Ovary (tissue), 7 donors: ENCODE measurements at regions not wholly inside any gene's neighbourhood (a gene's known extent, or its start where the extent isn't known, plus 50 kb on each side); places are given as distances from the start of the nearest gene placed in this dataset.

Source experiments
- DNase-seq, 5 donors: peaks; one replicate each; pipeline ENCODE4 v3.0.0-alpha.2; 2019 to 2020
- H3K27ac ChIP-seq, 2 donors: fragments of 200-600 bp; one replicate each; pipeline versions ENCODE4 v1.5.1 to v1.8.0; 2019 to 2022
- H3K27me3 ChIP-seq: fragments of 200-600 bp; one replicate; pipeline ENCODE4 v1.8.0; 2022
- H3K36me3 ChIP-seq: fragments of 200-600 bp; sonication (generic); one replicate; pipeline ENCODE4 v1.5.1; 2019
- H3K4me1 ChIP-seq: one replicate; pipeline ENCODE4 v1.8.1; 2013; ENCODE audit warnings: mild to moderate bottlenecking, moderate library complexity; ENCODE audit not compliant: insufficient read depth
- H3K4me3 ChIP-seq: fragments of 200-600 bp; sonication (generic); one replicate; pipeline ENCODE4 v1.5.1; 2017
- H3K9me3 ChIP-seq, 2 donors: fragments of 200-600 bp in 1 of 2; sonication (generic) in 1 of 2; one replicate each; pipeline versions ENCODE4 v1.5.1 to v1.8.1; 2013 to 2019; ENCODE audit warnings: mild to moderate bottlenecking in 1 of 2, moderate library complexity in 1 of 2
- CTCF ChIP-seq, 3 donors: fragments of 450-650 bp in 2 of 3; fragments of 200-600 bp in 1 of 3; IDR thresholded peaks; one replicate each; pipeline versions ENCODE4 v1.5.1 to v1.8.0; 2016 to 2022; ENCODE audit warnings: antibody characterized with exemption in 3 of 3, mild to moderate bottlenecking in 1 of 3
- EP300 ChIP-seq: sonication (generic); formaldehyde crosslinking; IDR thresholded peaks from one replicate; pipeline ENCODE4 v1.6.1; 2017; ENCODE audit warnings: antibody characterized with exemption
- POLR2A ChIP-seq: fragments of 450-650 bp; IDR thresholded peaks from one replicate; pipeline ENCODE4 v1.6.1; 2017; ENCODE audit warnings: antibody characterized with exemption, mild to moderate bottlenecking, moderate library complexity
- WGBS, 3 donors: extraction: QIAGEN DNeasy Blood & Tissue Kit in 1 of 3; methylation state at CpG; one replicate each; pipeline versions ENCODE4 v1.1.5 to v1.1.7; 2013 to 2017; 5-methylcytosine and 5-hydroxymethylcytosine counted together
- intact Hi-C, 4 donors: fragments of 100-400 bp; cut with DNase I; formaldehyde crosslinking; loops; one replicate each; pipeline versions ENCODE4 v1.11.0 to v1.15.1; 2022 to 2023
- donor health status: DM: no; HTN: no; CAD: no; lungs with moderate emphysema.
- donor health status: DM: no; HTN: no; CAD: no.
- donor health status: Bipolar disorder and iron deficiency.
- donor health status: DM: no; HTN: no; CAD: no.
- donor health status: DM: yes; HTN: yes; CAD: no.

- no peak for DNase-seq
- intact Hi-C loops = no loop called here
- Histone ChIP-seq H3K9me3 (no peaks in the 10 kb centered on the region), H3K27ac (no peak overlapping the region), H3K4me3 (no peak overlapping the region), H3K36me3 (no peaks in the 10 kb centered on the region), H3K4me1 (no peaks in the 10 kb centered on the region), H3K27me3 (no peaks in the 10 kb centered on the region)
- WGBS, 3 donors = 90 to 100% (median 98%) methylated on average over 2 of the region's 2 CpGs
- TF ChIP-seq CTCF (IDR thresholded peaks at IDR 0.05) (no peak), POLR2A (no peak)
Measured at GRCh38 chr1:168414914-168415313, 128.9 kb downstream of the XCL2 start.

DNA sequence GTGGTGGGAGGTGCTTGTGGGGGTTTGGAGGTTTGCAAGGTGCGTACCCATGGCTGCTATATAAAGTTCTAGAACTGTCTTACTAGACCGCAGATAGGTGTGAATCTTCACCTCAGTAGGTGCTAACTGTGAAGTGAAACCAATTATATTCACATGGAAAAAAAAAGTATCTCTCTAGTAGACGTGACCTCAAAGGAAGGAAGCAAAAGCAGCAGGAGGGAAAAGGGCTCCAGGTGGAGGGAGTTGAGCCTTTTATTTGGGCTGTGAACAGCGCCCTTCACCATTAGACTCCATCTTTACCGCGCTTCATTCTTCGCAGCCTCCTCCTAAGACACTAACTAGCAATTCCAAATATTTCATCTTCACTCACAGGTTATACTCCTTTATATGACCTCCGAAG, 129.8 kb downstream of the TBX19 start:
- no peak for TF ChIP-seq CTCF (IDR thresholded peaks at IDR 0.05)
- no peak for TF ChIP-seq POLR2A
- no peak for TF ChIP-seq EP300
- H3K36me3 ChIP-seq = no peaks in the 10 kb centered on the region
- no peak overlapping the region for H3K27ac ChIP-seq
- no peaks in the 10 kb centered on the region for H3K9me3 ChIP-seq
- H3K27me3 ChIP-seq = no peaks in the 10 kb centered on the region
- no peaks in the 10 kb centered on the region for H3K4me1 ChIP-seq
- DNase-seq = no peak
- H3K4me3 ChIP-seq = no peak overlapping the region
- intact Hi-C loops = no loop called here
- WGBS, 3 donors = 90 to 95% (median 95%) methylated on average over 8 of the region's 8 CpGs

DNA sequence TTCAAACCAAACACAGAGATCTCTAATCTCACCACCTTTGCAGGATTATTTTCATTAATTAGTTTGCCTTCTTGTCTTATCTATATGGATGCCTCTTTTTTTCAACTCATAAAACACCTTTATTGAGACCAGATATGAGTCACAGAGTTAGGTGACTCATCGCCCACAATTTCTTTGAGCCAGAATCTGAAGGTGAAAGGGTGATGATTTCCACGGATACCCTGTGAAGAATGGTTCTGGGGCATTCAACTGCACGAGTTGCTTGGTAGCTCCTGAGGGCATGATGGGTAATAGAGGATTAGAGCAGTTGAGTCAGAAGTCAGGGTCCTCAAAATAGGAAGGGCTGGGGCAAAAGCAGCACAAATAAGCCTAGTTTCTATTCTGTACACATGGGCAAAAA, 128.2 kb downstream of the TBX19 start:
- 67 to 76% (median 73%) methylated on average over 3 of the region's 3 CpGs for WGBS, 3 donors
- H3K4me3 ChIP-seq = no peak overlapping the region
- DNase-seq = no peak
- no peak overlapping the region for H3K27ac ChIP-seq
- intact Hi-C loops = no loop called here
- no peaks in the 10 kb centered on the region for H3K4me1 ChIP-seq
- no peaks in the 10 kb centered on the region for H3K27me3 ChIP-seq
- no peaks in the 10 kb centered on the region for H3K36me3 ChIP-seq
- no peaks in the 10 kb centered on the region for H3K9me3 ChIP-seq
- TF ChIP-seq EP300 (no peak), CTCF (IDR thresholded peaks at IDR 0.05) (no peak), POLR2A (no peak)

- no peak overlapping the region for H3K4me3 ChIP-seq
- no peaks in the 10 kb centered on the region for H3K36me3 ChIP-seq
- no peak for DNase-seq
- H3K27me3 ChIP-seq = no peaks in the 10 kb centered on the region
- no peak for TF ChIP-seq EP300
- no peak for TF ChIP-seq POLR2A
- TF ChIP-seq CTCF (IDR thresholded peaks at IDR 0.05) = no peak
- H3K9me3 ChIP-seq = no peaks in the 10 kb centered on the region
- WGBS, 3 donors = 38 to 57% (median 44%) methylated on average over 3 of the region's 3 CpGs
- no peaks in the 10 kb centered on the region for H3K4me1 ChIP-seq
- intact Hi-C loops = no loop called here
- no peak overlapping the region for H3K27ac ChIP-seq
Measured at GRCh38 chr1:168408539-168408865, 127.8 kb downstream of the TBX19 start.
